GM21528 (cell line): ENCODE measurements at regions not wholly inside any gene's neighbourhood (a gene's known extent, or its start where the extent isn't known, plus 50 kb on each side); places are given as distances from the start of the nearest gene placed in this dataset.
"Not testable (repeated sequence)": the region's sequence is repeated elsewhere in the genome, so short reads cannot be mapped to it uniquely, and the experiment has no call there.

Source experiments
- ATAC-seq: cut with Tn5 transposase; IDR thresholded peaks from one replicate; pipeline ENCODE4 v1.9.1; 2021; ENCODE audit warnings: mild to moderate bottlenecking, moderate library complexity; ENCODE audit not compliant: unreplicated experiment, low FRiP score

DNA sequence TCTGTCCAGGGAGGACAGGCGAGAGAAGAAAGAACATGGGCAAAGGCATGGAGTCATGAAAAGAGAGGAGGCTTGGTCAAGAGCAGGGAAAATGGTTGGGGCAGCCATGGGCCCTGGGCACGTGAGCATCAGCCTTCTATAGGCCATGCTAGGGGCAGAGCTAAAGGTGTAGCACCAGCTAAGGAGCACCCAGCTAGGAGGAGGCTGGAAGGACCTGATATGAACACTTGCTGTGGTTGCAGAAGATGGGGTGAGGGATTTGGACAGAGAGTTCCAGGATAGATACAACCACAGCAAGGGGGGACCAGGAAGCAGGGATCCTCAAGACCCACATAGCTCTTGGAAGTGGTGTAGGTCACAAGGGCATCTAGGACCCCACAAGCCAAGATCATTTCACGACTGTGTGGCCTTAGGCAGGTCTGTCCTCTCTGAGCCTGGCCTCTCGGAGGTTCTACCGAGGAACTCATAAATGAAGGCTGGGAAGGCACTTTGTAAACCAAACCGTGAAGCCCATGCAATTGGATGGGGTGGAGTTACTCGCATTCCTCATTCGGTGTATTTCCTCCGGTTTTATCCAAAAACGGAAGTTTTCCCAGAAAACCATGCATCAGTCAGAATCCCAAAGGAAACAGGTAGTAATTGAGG lies 74.0 kb upstream of the TOP1 start:
- ATAC-seq, result no peak

- ATAC-seq, result no peak
Measured at GRCh38 chr20:40955326-40955725, 73.3 kb upstream of the TOP1 start.

DNA sequence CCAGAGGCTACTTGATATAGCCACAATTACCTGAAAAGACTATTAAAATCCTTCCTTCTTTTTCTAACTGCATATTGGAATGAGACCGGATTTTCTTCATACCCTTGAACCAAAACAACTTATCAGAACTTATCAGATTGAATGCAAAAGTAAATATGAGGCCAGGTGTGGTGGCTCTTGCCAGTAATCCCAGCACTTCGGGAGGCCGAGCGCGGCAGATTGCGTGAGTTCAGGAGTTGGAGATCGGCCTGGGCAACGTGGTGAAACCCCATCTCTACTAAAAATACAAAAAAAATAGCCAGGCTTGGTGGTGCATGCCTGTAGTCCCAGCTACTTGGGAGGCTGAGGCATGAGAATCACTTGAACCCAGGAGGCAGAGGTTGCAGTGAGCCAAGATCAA lies 72.8 kb upstream of the TOP1 start:
- ATAC-seq, result not testable (repeated sequence)

DNA sequence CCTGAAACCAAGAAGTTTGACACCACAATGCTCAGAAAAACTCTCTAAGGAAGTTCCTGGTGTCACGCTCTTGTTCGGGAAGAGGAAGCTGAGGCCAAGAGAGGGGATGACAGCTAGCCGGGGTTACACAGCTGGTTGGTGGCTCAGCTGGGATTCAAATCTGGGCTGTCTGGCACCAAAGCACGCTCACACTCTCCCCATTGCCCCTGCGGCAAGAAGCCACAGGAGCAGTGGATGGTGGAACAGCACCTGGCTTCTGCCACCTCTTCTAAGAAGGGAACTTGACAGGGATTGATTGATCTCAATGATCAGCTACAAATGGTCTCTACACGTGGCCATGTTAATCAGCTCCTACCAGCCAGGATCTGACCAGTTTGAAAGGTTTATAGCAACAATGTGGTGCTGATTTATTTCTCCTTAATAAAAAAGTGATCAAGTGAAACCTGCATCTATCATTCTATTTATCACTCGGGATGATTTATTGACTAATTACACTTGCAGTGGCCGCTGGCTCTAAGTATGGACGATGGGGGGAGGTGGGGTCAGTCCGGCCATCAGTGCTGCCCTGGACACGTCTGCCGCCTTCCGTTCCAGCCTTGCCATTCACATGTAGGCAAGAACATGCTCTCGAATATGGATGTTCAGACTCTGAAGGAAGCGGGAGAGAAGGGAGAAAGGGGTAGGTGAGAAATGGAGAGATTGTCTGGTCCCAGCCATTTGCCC lies 71.9 kb upstream of the TOP1 start:
- no peak for ATAC-seq

DNA sequence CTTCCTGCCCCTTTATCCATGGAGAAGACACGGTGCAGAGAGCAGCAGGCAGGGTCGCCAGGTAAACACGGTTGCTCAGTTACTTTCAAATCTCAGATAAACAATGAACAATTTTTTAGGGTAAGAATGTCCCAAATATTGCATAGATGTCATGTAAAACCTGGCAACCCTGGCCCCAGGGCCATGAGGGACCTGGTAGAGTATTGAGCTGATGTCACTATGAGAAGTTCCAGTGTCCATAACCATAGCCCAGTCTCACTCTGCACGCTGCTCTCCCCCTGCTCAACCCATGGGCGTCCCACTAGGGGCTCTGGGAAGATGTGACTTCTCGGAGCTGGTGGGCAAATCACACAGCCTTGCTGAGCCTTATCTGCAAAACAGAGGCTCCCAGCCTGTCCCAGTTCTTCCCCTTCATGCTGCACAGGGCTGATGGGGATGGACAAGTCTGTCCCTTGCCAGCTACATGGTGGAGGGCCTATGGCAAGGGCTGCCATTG lies 71.3 kb upstream of the TOP1 start:
- ATAC-seq, result no peak

GRCh38 chr20:40958598-40958997 lies 70.0 kb upstream of the TOP1 start:
- ATAC-seq, result no peak

DNA sequence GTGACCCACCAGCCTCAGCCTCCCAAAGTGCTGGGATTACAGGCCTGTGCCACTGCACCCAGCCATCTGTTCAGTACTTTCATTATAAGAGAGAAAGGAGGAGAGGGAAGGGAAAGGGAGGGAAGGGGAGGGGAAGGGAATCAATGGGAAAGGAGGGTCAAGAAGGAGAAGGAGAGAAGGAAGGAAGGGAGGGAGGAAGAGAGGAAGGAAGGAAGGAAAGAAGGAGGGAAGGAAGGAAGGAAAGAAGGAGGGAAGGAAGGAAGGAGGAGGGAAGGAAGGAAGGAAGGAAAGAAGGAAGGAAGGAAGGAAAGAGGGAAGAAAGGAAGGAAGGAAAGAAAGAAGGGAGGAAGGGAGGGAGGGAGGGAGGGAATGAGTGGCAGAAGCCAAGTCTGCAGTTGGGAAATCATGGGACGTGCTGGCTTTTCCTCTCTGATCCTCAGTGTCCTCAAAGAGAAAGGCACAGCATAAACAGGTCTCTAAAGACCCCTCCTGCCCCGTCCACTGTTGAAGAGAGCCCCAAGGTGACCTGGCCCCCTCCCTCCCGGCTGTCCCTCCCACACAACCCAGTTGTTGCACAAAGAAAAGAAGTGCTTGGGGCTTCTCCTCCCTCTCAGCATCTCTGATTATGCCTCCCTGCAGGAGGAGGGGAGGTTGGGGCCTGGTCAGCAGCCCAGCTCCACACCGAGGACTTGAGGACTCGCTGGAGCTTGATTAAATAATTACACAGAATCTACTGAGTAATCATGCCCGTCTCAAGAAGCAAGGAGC lies 69.1 kb upstream of the TOP1 start:
- ATAC-seq, result no peak

GRCh38 chr20:40960101-40960500 lies 68.5 kb upstream of the TOP1 start:
- no peak for ATAC-seq

DNA sequence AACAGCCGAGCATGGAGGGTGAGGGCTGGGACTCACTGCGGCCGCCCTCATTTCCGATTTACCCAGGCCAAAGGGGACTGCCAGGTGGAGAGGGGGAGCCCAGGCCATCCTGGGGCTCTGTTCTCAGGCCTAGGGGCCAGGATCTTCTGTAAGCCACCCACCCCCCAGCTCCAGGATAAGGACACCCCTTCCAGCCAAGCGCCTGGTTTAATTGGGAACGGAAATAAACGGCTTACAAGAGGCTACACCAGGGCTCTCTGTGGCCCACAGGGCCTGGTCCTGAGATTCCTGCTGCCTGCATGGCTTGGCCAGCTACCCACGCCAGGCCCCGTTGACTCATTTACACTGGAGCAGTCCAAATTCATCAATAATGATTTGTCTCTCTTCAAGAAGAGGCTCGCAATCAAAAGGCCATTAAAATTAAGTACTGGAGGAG lies 68.1 kb upstream of the TOP1 start:
- no peak for ATAC-seq

DNA sequence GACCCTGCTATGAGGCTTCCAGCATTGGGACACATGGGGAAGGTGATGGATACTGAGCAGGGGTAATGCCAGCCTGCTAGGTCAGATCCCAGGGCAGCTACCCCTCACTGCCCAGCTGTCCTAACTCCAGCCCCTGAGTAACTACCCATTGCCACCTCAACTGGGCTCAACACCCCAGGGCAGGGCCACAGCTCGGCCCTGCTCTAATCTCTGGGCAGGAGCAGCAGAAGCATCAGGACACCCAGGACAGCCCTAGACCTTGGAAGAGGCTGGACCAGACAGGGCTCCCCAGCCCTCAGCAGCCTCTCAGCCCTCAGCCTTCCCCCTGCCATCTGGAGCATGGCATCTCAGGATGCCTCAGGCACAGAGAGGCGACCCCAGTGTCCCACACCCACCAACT lies 67.4 kb upstream of the TOP1 start:
- ATAC-seq, result no peak

- no peak for ATAC-seq
Measured at GRCh38 chr20:40961686-40962640, 66.7 kb upstream of the TOP1 start.

DNA sequence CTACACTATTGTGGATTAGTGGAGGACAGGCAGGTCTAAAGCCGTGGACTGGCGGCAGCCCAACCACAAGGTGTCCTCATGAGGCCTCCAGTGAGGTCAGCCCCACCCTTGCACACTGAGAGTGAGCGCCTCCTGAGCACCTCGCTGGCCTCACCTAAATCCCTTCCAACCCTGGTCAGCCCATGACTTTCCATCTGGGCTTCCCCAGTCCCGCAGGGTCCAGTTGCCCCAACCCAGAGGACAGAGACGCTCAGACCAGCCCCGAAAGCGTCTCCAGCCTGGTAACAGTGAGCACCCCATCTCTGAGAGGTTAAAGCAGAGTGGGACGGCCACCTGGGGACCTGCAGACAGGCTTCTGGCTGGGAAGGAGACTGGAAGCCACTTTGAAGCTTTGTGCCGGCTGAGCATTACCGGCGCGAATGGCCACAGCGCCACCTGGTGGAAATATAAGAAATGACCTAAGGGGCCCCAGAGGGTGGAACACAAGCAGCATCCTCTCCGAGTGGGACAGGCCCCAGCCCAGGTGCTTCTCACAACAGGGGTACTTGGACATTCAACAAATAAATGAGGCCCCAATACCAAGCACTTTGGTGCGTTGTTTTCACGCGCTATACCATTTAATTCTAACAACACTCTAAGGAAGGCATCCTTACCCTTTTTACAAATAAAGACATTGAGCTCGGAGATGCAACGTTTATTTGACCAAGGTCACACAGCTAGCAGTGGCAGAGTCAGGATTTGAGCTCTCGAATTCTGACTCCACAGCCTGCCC lies 65.7 kb upstream of the TOP1 start:
- ATAC-seq, result peak; percentile 87

DNA sequence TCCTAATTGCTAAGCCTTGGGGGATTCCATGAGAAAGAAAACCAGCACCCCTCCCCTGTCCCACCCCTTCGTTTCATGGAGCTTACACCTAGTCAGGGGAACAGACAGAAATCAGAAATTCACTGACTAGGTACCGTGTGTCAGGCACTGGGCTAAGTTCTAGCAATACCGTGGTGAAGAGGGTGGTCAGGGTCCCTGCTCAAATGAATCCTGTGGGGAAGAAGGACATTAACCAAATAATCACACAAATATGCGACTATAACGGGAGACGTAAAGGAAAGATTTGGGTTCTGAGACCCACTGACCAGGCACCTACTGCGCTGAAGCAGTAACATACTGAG lies 65.1 kb upstream of the TOP1 start:
- ATAC-seq, result no peak

DNA sequence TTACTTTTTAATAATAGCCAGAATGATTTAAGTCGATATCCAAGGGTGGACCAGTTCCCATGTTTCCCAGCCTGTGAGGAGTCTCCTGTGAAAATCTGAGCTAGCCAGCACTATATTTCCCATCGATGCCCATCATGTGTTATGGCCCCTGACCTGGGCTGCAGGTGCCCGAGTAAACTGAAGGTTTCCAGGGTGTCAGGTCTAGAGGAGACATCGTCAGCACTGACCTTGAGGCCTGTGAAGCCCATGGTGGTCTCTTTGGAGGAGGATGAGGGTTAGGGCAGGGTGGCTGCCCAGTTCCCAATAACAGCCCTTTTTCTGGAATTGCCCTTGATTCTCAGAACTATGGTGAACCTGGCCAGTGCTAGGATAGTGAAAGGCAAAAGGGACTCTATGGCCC lies 63.0 kb upstream of the TOP1 start:
- no peak for ATAC-seq

- no peak for ATAC-seq
Measured at GRCh38 chr20:40966103-40966502, 62.5 kb upstream of the TOP1 start.

- no peak for ATAC-seq
Measured at GRCh38 chr20:40966516-40967185, 62.0 kb upstream of the TOP1 start.

- ATAC-seq, result no peak
Measured at GRCh38 chr20:40967700-40968099, 60.9 kb upstream of the TOP1 start.

DNA sequence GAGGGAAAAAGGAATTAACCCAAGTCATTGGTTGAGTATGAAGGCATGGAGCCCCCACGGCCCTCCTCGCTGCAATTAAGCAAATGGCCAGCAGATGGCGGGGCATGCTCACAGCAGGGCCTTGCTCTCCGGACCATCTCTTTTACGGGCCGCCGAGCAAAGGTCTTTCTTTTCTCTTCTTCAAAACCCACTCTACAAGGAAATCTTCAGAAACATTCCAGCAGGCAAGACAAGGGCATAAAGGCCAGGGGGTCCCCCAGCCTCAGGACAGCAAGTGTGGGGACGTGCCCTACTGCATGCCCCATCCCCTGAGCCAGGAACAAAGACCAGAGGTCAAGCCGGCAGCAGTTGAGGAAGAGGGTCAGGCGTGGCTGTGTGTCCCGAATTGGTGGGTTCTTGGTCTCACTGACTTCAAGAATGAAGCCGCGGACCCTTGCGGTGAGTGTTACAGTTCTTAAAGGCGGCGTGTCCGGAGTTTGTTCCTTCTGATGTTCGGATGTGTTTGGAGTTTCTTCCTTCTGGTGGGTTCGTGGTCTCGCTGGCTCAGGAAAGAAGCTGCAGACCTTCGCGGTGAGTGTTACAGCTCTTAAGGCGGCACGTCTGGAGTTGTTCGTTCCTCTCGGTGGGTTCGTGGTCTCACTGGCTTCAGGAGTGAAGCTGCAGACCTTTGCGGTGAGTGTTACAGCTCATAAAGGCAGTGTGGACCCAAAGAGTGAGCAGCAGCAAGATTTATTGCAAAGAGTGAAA lies 59.6 kb upstream of the TOP1 start:
- peak; percentile 77 for ATAC-seq
